ENCODE measurements at regions not wholly inside any gene's neighbourhood (a gene's known extent, or its start where the extent isn't known, plus 50 kb on each side); places are given as distances from the start of the nearest gene placed in this dataset.

GRCh38 chr4:160251522-160252170 is 1148.8 kb downstream of the RAPGEF2 start:
- Histone ChIP-seq H3K27ac (ENCODE audit: insufficient read depth in 1 of 2, low read depth in 1 of 2, low read length in 2 of 2, poor library complexity in 1 of 2, severe bottlenecking in 2 of 2) (no peak overlapping the region), H3K4me1 (ENCODE audit: control extremely low read depth in 1 of 4, control insufficient read depth in 4 of 4, insufficient read depth in 4 of 4, low read length in 3 of 4) (no peaks in the 10 kb centered on the region), H3K4me3 (ENCODE audit: control insufficient read depth in 1 of 7, extremely low read depth in 1 of 7, insufficient read depth in 4 of 7, low read depth in 2 of 7, low read length in 6 of 7) (no peak overlapping the region), H3K36me3 (ENCODE audit: control insufficient read depth in 4 of 4, insufficient read depth in 4 of 4, low read length in 3 of 4) (no peaks in the 10 kb centered on the region), H3K27me3 (replicated peaks in 2 of 5; ENCODE audit: control insufficient read depth in 4 of 5, insufficient read depth in 5 of 5, low read length in 4 of 5) (no peaks in the 10 kb centered on the region), H3K9me3 (ENCODE audit: control extremely low read depth in 1 of 5, control insufficient read depth in 4 of 5, insufficient read depth in 2 of 5, low read depth in 1 of 5, low read length in 4 of 5) (no peaks in the 10 kb centered on the region)
- DNase-seq: no peak
- WGBS (ENCODE audit: insufficient coverage): 100% methylated on average over 1 of the region's 3 CpGs
- POLR2A ChIA-PET: no interaction called here
- CTCF ChIA-PET: no interaction called here

GRCh38 chr4:160257318-160257717 is 1154.4 kb downstream of the RAPGEF2 start:
- no peaks in the 10 kb centered on the region for H3K36me3 ChIP-seq (ENCODE audit: control insufficient read depth in 4 of 4, insufficient read depth in 4 of 4, low read length in 3 of 4)
- 100% methylated on average over 1 of the region's 2 CpGs for WGBS (ENCODE audit: insufficient coverage)
- CTCF ChIA-PET: no interaction called here
- no peaks in the 10 kb centered on the region for H3K27me3 ChIP-seq (replicated peaks in 2 of 5; ENCODE audit: control insufficient read depth in 4 of 5, insufficient read depth in 5 of 5, low read length in 4 of 5)
- POLR2A ChIA-PET: no interaction called here
- H3K4me1 ChIP-seq (ENCODE audit: control extremely low read depth in 1 of 4, control insufficient read depth in 4 of 4, insufficient read depth in 4 of 4, low read length in 3 of 4): no peaks in the 10 kb centered on the region
- DNase-seq: no peak
- no peaks in the 10 kb centered on the region for H3K9me3 ChIP-seq (ENCODE audit: control extremely low read depth in 1 of 5, control insufficient read depth in 4 of 5, insufficient read depth in 2 of 5, low read depth in 1 of 5, low read length in 4 of 5)
- H3K4me3 ChIP-seq (ENCODE audit: control insufficient read depth in 1 of 7, extremely low read depth in 1 of 7, insufficient read depth in 4 of 7, low read depth in 2 of 7, low read length in 6 of 7): no peak overlapping the region
- no peak overlapping the region for H3K27ac ChIP-seq (ENCODE audit: insufficient read depth in 1 of 2, low read depth in 1 of 2, low read length in 2 of 2, poor library complexity in 1 of 2, severe bottlenecking in 2 of 2)

DNA sequence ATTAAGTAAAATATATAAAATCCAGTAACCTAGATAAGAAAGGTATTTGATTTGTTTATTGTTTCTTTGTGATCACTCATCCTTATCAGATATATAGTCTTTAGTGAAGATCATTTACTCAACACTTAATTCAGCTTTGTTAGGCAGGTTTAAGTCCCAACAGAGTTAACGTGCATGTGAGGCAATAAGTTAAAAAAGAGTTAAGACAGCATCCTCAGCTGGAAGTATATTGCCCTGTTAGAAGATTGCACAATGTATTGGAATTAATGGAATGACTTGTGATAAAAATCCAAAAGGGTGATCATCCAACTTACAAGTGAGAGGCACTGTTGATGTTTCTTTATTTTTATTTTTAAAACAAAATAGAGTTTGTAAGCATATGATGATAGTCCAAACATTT is 1162.1 kb downstream of the RAPGEF2 start:
- Histone ChIP-seq H3K4me1 (ENCODE audit: control extremely low read depth in 1 of 4, control insufficient read depth in 4 of 4, insufficient read depth in 4 of 4, low read length in 3 of 4) (peaks cover 0 to 2% (median 0%) of the 10 kb centered on the region in 4 experiments), H3K9me3 (ENCODE audit: control extremely low read depth in 1 of 5, control insufficient read depth in 4 of 5, insufficient read depth in 2 of 5, low read depth in 1 of 5, low read length in 4 of 5) (peaks cover 0 to 2% (median 0%) of the 10 kb centered on the region in 5 experiments), H3K27ac (ENCODE audit: insufficient read depth in 1 of 2, low read depth in 1 of 2, low read length in 2 of 2, poor library complexity in 1 of 2, severe bottlenecking in 2 of 2) (no peak overlapping the region), H3K36me3 (ENCODE audit: control insufficient read depth in 4 of 4, insufficient read depth in 4 of 4, low read length in 3 of 4) (no peaks in the 10 kb centered on the region), H3K27me3 (replicated peaks in 2 of 5; ENCODE audit: control insufficient read depth in 4 of 5, insufficient read depth in 5 of 5, low read length in 4 of 5) (no peaks in the 10 kb centered on the region), H3K4me3 (ENCODE audit: control insufficient read depth in 1 of 7, extremely low read depth in 1 of 7, insufficient read depth in 4 of 7, low read depth in 2 of 7, low read length in 6 of 7) (no peak overlapping the region)
- 80% methylated on average over 1 of the region's 1 CpG for WGBS (ENCODE audit: insufficient coverage)
- ChIA-PET CTCF (no interaction called here), POLR2A (no interaction called here)
- DNase-seq: no peak

- ChIA-PET POLR2A (no interaction called here), CTCF (interaction anchor here (0.6 kb wide), 1 partner anchor 602 kb away, joined by 3 read pairs; no protein-coding TSS in a partner anchor)
- Histone ChIP-seq H3K27ac (ENCODE audit: insufficient read depth in 1 of 2, low read depth in 1 of 2, low read length in 2 of 2, poor library complexity in 1 of 2, severe bottlenecking in 2 of 2) (no peak overlapping the region), H3K27me3 (replicated peaks in 2 of 5; ENCODE audit: control insufficient read depth in 4 of 5, insufficient read depth in 5 of 5, low read length in 4 of 5) (no peaks in the 10 kb centered on the region), H3K4me3 (ENCODE audit: control insufficient read depth in 1 of 7, extremely low read depth in 1 of 7, insufficient read depth in 4 of 7, low read depth in 2 of 7, low read length in 6 of 7) (no peak overlapping the region), H3K36me3 (ENCODE audit: control insufficient read depth in 4 of 4, insufficient read depth in 4 of 4, low read length in 3 of 4) (no peaks in the 10 kb centered on the region), H3K4me1 (ENCODE audit: control extremely low read depth in 1 of 4, control insufficient read depth in 4 of 4, insufficient read depth in 4 of 4, low read length in 3 of 4) (peaks cover 0 to 2% (median 0%) of the 10 kb centered on the region in 4 experiments), H3K9me3 (ENCODE audit: control extremely low read depth in 1 of 5, control insufficient read depth in 4 of 5, insufficient read depth in 2 of 5, low read depth in 1 of 5, low read length in 4 of 5) (peaks cover 0 to 4% (median 0%) of the 10 kb centered on the region in 5 experiments)
- no peak for DNase-seq
- 100% methylated on average over 2 of the region's 2 CpGs for WGBS (ENCODE audit: insufficient coverage)
Measured at GRCh38 chr4:160265836-160266235, 1163.0 kb downstream of the RAPGEF2 start.

DNA sequence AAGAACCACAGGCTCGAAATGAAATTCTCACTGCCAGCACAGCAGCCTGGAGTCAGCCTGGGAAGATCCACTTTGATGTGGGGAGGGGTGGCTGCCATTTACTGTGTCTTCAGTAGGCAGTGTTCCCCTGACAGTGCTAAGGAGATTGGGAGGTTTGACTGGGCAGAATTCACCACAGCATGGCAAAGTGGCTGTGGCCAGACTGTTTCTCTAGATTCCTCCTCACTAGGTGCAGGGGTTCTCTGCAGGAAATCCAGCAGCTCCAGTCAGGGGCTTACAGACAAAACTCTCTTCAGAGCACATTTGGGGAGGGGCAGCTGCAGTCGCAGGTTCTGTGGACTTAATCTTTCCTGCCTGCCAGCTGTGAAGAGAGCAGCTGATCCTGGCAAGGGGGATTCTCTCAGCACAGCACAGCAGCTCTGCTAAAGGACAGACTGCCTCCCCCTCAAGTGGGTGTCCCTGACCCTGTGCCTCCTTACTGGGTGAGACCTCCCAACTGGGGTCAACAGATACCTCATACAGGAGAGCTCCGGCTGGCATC is 1174.0 kb downstream of the RAPGEF2 start:
- WGBS (ENCODE audit: insufficient coverage): 73% methylated on average over 2 of the region's 3 CpGs
- Histone ChIP-seq H3K4me3 (ENCODE audit: control insufficient read depth in 1 of 7, extremely low read depth in 1 of 7, insufficient read depth in 4 of 7, low read depth in 2 of 7, low read length in 6 of 7) (no peak overlapping the region), H3K36me3 (ENCODE audit: control insufficient read depth in 4 of 4, insufficient read depth in 4 of 4, low read length in 3 of 4) (no peaks in the 10 kb centered on the region), H3K27me3 (replicated peaks in 2 of 5; ENCODE audit: control insufficient read depth in 4 of 5, insufficient read depth in 5 of 5, low read length in 4 of 5) (no peaks in the 10 kb centered on the region), H3K27ac (ENCODE audit: insufficient read depth in 1 of 2, low read depth in 1 of 2, low read length in 2 of 2, poor library complexity in 1 of 2, severe bottlenecking in 2 of 2) (no peak overlapping the region), H3K4me1 (ENCODE audit: control extremely low read depth in 1 of 4, control insufficient read depth in 4 of 4, insufficient read depth in 4 of 4, low read length in 3 of 4) (no peaks in the 10 kb centered on the region), H3K9me3 (ENCODE audit: control extremely low read depth in 1 of 5, control insufficient read depth in 4 of 5, insufficient read depth in 2 of 5, low read depth in 1 of 5, low read length in 4 of 5) (peaks cover 0 to 12% (median 6%) of the 10 kb centered on the region in 5 experiments)
- POLR2A ChIA-PET: no interaction called here
- CTCF ChIA-PET: no interaction called here
- DNase-seq: no peak

DNA sequence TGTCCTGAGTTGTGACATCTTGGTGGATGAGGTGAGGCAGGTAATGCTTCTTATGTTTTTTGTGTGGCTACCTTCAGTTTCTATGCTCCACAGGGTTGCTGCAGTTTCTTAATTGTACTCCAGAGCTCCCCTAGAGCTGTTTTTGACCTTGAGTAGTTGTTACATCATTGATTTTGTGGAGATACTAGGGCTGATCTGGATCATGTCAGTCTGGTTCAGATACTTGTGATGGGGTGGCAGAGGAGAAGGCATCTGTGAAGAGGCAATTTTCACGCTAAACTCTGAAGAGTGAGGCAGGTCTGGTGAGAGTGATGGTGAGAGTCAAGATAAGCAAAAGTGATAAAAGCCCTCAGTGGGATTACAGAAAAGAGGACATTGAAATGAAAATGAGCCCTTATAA is 1180.2 kb downstream of the RAPGEF2 start:
- DNase-seq: no peak
- H3K4me1 ChIP-seq (ENCODE audit: control extremely low read depth in 1 of 4, control insufficient read depth in 4 of 4, insufficient read depth in 4 of 4, low read length in 3 of 4): no peaks in the 10 kb centered on the region
- ChIA-PET POLR2A (no interaction called here), CTCF (no interaction called here)
- no peak overlapping the region for H3K4me3 ChIP-seq (ENCODE audit: control insufficient read depth in 1 of 7, extremely low read depth in 1 of 7, insufficient read depth in 4 of 7, low read depth in 2 of 7, low read length in 6 of 7)
- no peak overlapping the region for H3K27ac ChIP-seq (ENCODE audit: insufficient read depth in 1 of 2, low read depth in 1 of 2, low read length in 2 of 2, poor library complexity in 1 of 2, severe bottlenecking in 2 of 2)
- WGBS (ENCODE audit: insufficient coverage): 80% methylated on average over 1 of the region's 1 CpG
- H3K9me3 ChIP-seq (ENCODE audit: control extremely low read depth in 1 of 5, control insufficient read depth in 4 of 5, insufficient read depth in 2 of 5, low read depth in 1 of 5, low read length in 4 of 5): no peaks in the 10 kb centered on the region
- H3K27me3 ChIP-seq (replicated peaks in 2 of 5; ENCODE audit: control insufficient read depth in 4 of 5, insufficient read depth in 5 of 5, low read length in 4 of 5): no peaks in the 10 kb centered on the region
- H3K36me3 ChIP-seq (ENCODE audit: control insufficient read depth in 4 of 4, insufficient read depth in 4 of 4, low read length in 3 of 4): no peaks in the 10 kb centered on the region

- DNase-seq: no peak
- ChIA-PET POLR2A (no interaction called here), CTCF (no interaction called here)
- no peak overlapping the region for H3K4me3 ChIP-seq (ENCODE audit: control insufficient read depth in 1 of 7, extremely low read depth in 1 of 7, insufficient read depth in 4 of 7, low read depth in 2 of 7, low read length in 6 of 7)
- no peaks in the 10 kb centered on the region for H3K9me3 ChIP-seq (ENCODE audit: control extremely low read depth in 1 of 5, control insufficient read depth in 4 of 5, insufficient read depth in 2 of 5, low read depth in 1 of 5, low read length in 4 of 5)
- H3K4me1 ChIP-seq (ENCODE audit: control extremely low read depth in 1 of 4, control insufficient read depth in 4 of 4, insufficient read depth in 4 of 4, low read length in 3 of 4): no peaks in the 10 kb centered on the region
- no peak overlapping the region for H3K27ac ChIP-seq (ENCODE audit: insufficient read depth in 1 of 2, low read depth in 1 of 2, low read length in 2 of 2, poor library complexity in 1 of 2, severe bottlenecking in 2 of 2)
- WGBS (ENCODE audit: insufficient coverage): no CpG with 5 or more reads among the region's 1 CpG
- H3K36me3 ChIP-seq (ENCODE audit: control insufficient read depth in 4 of 4, insufficient read depth in 4 of 4, low read length in 3 of 4): no peaks in the 10 kb centered on the region
- H3K27me3 ChIP-seq (replicated peaks in 2 of 5; ENCODE audit: control insufficient read depth in 4 of 5, insufficient read depth in 5 of 5, low read length in 4 of 5): no peaks in the 10 kb centered on the region
Measured at GRCh38 chr4:160284516-160284915, 1181.6 kb downstream of the RAPGEF2 start.
